ENCODE measurements at regions not wholly inside any gene's neighbourhood (a gene's known extent, or its start where the extent isn't known, plus 50 kb on each side); places are given as distances from the start of the nearest gene placed in this dataset.
"Not testable (repeated sequence)": the region's sequence is repeated elsewhere in the genome, so short reads cannot be mapped to it uniquely, and the experiment has no call there.

DNA sequence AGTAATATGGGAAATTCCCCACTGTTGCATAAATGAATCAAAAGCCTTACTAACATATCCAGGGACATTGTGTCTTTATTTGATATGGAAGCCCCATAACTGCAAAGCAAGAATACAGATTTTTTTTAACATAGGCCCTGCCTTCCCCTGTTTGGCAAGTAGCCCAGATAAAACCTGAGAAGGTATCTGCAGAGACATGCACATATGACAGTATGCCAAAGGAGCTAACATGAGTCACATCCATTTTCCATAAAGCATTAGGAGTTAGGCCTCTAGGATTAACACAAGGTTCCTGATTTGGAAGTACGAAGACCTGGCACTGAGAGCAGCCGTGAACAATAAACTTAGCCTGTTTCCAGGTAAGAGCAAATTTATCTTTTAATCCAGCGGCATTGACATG lies 1505.9 kb downstream of the UQCRFS1 start:
- TF ChIP-seq POLR2A, CTCF (IDR thresholded peaks at IDR 0.05): not testable (repeated sequence)

Measured in sigmoid colon (tissue), 3 donors.